Calu3 (cell line): ENCODE measurements at regions not wholly inside any gene's neighbourhood (a gene's known extent, or its start where the extent isn't known, plus 50 kb on each side); places are given as distances from the start of the nearest gene placed in this dataset.
"Not testable (repeated sequence)": the region's sequence is repeated elsewhere in the genome, so short reads cannot be mapped to it uniquely, and the experiment has no call there.

Experiments
- BruUV-seq: library from RNA; stranded (reverse); fragments of 400-500 nt; replicated peaks from 2 replicates; lab custom pipeline; 2021; lab: Mats Ljungman, UMichigan
- CTCF ChIA-PET: fragments of 300-600 bp; sonication (Branson Sonifier 250); formaldehyde crosslinking; loops from one replicate; lab custom pipeline; 2022; ENCODE audit warnings: antibody characterized with exemption; lab: Charles Lee
- DNase-seq: peaks from one replicate; pipeline ENCODE4 v3.0.0; 2022
- H3K27ac Mint-ChIP-seq: one replicate; pipeline ENCODE4 v1.8.0; 2022; ENCODE audit warnings: mixed read lengths; ENCODE audit not compliant: unreplicated experiment
- H3K27me3 Mint-ChIP-seq: one replicate; pipeline ENCODE4 v1.8.0; 2022; ENCODE audit warnings: mixed read lengths; ENCODE audit not compliant: unreplicated experiment
- H3K36me3 Mint-ChIP-seq: one replicate; pipeline ENCODE4 v1.8.0; 2022; ENCODE audit warnings: mild to moderate bottlenecking, moderate library complexity, mixed read lengths; ENCODE audit not compliant: insufficient read depth, unreplicated experiment
- H3K4me1 Mint-ChIP-seq: one replicate; pipeline ENCODE4 v1.8.0; 2022; ENCODE audit warnings: mild to moderate bottlenecking, low read depth, mixed read lengths; ENCODE audit not compliant: unreplicated experiment
- H3K4me3 Mint-ChIP-seq: one replicate; pipeline ENCODE4 v1.8.0; 2022; ENCODE audit warnings: mild to moderate bottlenecking, low read depth, moderate library complexity, mixed read lengths; ENCODE audit not compliant: unreplicated experiment
- H3K9me3 Mint-ChIP-seq: one replicate; pipeline ENCODE4 v1.8.0; 2022; ENCODE audit warnings: low read depth, mixed read lengths; ENCODE audit not compliant: unreplicated experiment
- intact Hi-C: fragments of 100-400 bp; cut with micrococcal nuclease; formaldehyde crosslinking; loops from one replicate; pipeline ENCODE4 v1.10.0; 2022; ENCODE audit not compliant: unreplicated experiment
- TF ChIP-seq, protein P1 (sequence below): fragments of 200-600 bp; IDR thresholded peaks from one replicate; pipeline ENCODE4 v1.8.0; 2022; ENCODE audit warnings: antibody characterized with exemption; ENCODE audit not compliant: unreplicated experiment

DNA sequence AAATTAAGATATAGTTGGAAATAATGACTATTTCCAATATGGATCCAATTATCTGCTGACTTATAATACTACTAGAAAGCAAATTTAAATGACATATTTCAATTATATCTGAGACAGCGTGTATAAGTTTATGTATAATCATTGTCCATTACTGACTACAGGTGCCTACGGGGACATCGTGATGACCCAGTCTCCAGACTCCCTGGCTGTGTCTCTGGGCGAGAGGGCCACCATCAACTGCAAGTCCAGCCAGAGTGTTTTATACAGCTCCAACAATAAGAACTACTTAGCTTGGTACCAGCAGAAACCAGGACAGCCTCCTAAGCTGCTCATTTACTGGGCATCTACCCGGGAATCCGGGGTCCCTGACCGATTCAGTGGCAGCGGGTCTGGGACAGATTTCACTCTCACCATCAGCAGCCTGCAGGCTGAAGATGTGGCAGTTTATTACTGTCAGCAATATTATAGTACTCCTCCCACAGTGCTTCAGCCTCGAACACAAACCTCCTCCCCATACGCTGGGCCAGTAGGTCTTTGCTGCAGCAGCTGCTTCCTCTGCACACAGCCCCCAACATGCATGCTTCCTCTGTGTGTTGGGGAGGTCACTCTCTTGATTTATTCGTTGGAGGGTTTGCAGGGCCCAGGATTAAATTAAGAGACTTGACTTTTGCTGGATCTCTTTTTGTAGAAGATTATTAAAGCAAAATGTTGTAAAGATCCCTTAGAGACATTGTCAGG is 194.4 kb downstream of the RPIA start:
- intact Hi-C loops: no loop called here
- CTCF ChIA-PET: no interaction called here
- no peaks in the 10 kb centered on the region for H3K9me3 Mint-ChIP-seq
- H3K27me3 Mint-ChIP-seq: peaks cover 63% of the 10 kb centered on the region
- TF ChIP-seq, protein P1, sequence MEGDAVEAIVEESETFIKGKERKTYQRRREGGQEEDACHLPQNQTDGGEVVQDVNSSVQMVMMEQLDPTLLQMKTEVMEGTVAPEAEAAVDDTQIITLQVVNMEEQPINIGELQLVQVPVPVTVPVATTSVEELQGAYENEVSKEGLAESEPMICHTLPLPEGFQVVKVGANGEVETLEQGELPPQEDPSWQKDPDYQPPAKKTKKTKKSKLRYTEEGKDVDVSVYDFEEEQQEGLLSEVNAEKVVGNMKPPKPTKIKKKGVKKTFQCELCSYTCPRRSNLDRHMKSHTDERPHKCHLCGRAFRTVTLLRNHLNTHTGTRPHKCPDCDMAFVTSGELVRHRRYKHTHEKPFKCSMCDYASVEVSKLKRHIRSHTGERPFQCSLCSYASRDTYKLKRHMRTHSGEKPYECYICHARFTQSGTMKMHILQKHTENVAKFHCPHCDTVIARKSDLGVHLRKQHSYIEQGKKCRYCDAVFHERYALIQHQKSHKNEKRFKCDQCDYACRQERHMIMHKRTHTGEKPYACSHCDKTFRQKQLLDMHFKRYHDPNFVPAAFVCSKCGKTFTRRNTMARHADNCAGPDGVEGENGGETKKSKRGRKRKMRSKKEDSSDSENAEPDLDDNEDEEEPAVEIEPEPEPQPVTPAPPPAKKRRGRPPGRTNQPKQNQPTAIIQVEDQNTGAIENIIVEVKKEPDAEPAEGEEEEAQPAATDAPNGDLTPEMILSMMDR: no peak
- BruUV-seq: no TSS peak
- H3K4me1 Mint-ChIP-seq: no peaks in the 10 kb centered on the region
- H3K36me3 Mint-ChIP-seq: no peaks in the 10 kb centered on the region
- no peak for DNase-seq
- no peak overlapping the region for H3K27ac Mint-ChIP-seq
- H3K4me3 Mint-ChIP-seq: no peak overlapping the region

DNA sequence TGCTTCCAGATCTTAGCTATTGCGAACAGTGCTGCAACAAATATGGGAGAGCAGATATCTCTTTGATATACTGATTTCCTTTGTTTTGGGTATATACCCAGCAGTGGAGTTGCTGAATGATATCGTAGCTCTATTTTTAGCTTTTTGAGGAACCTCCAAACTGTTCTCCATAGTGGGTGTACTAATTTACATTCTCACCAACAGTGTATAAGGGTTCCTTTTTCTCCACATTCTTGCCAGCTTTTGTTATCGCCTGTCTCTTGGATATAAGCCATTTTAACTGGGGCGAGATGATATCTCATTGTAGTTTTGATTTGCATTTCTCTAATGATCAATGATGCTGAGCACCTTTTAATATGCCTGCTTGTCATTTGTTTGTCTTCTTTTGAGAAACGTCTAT is 196.0 kb downstream of the RPIA start:
- H3K36me3 Mint-ChIP-seq, H3K4me3 Mint-ChIP-seq, CTCF ChIA-PET, BruUV-seq, H3K9me3 Mint-ChIP-seq, H3K27ac Mint-ChIP-seq, H3K4me1 Mint-ChIP-seq, intact Hi-C loops, DNase-seq: not testable (repeated sequence)
- H3K27me3 Mint-ChIP-seq: peaks cover 52% of the 10 kb centered on the region

- no peak for DNase-seq
- Mint-ChIP-seq H3K4me1 (no peaks in the 10 kb centered on the region), H3K27ac (no peak overlapping the region), H3K9me3 (no peaks in the 10 kb centered on the region), H3K36me3 (no peaks in the 10 kb centered on the region), H3K4me3 (no peak overlapping the region), H3K27me3 (peaks cover 33% of the 10 kb centered on the region)
- CTCF ChIA-PET: interaction anchor here (1.0 kb wide), 1 partner anchor 10 kb away, joined by 3 read pairs; no protein-coding TSS in a partner anchor
- TF ChIP-seq, protein P1: no peak
- BruUV-seq: no TSS peak
- intact Hi-C loops: no loop called here
Measured at GRCh38 chr2:88892207-88892606, 200.7 kb downstream of the RPIA start.

- TF ChIP-seq, protein P1: no peak
- DNase-seq: no peak
- H3K4me1 Mint-ChIP-seq: no peaks in the 10 kb centered on the region
- no peak overlapping the region for H3K4me3 Mint-ChIP-seq
- H3K27me3 Mint-ChIP-seq: peaks cover 33% of the 10 kb centered on the region
- intact Hi-C loops: no loop called here
- no peaks in the 10 kb centered on the region for H3K36me3 Mint-ChIP-seq
- CTCF ChIA-PET: no interaction called here
- BruUV-seq: no TSS peak
- no peak overlapping the region for H3K27ac Mint-ChIP-seq
- no peaks in the 10 kb centered on the region for H3K9me3 Mint-ChIP-seq
Measured at GRCh38 chr2:88892788-88893187, 201.3 kb downstream of the RPIA start.

- H3K4me3 Mint-ChIP-seq: no peak overlapping the region
- no peaks in the 10 kb centered on the region for H3K9me3 Mint-ChIP-seq
- H3K27ac Mint-ChIP-seq: no peak overlapping the region
- no peak for DNase-seq
- no TSS peak for BruUV-seq
- peaks cover 60% of the 10 kb centered on the region for H3K27me3 Mint-ChIP-seq
- TF ChIP-seq, protein P1: no peak
- H3K36me3 Mint-ChIP-seq: no peaks in the 10 kb centered on the region
- H3K4me1 Mint-ChIP-seq: no peaks in the 10 kb centered on the region
- intact Hi-C loops: no loop called here
- CTCF ChIA-PET: no interaction called here
Measured at GRCh38 chr2:88896971-88897370, 205.5 kb downstream of the RPIA start.
